GM12873 (cell line): ENCODE measurements at regions not wholly inside any gene's neighbourhood (a gene's known extent, or its start where the extent isn't known, plus 50 kb on each side); places are given as distances from the start of the nearest gene placed in this dataset.

ENCODE experiments used
- TF ChIP-seq, protein P1 (sequence below): IDR thresholded peaks from 2 replicates; pipeline ENCODE4 v1.5.1; 2012; ENCODE audit warnings: low read depth, mild to moderate bottlenecking, moderate library complexity, low read length, control low read depth; ENCODE audit not compliant: insufficient read depth; ENCODE audit errors: missing control alignments

DNA sequence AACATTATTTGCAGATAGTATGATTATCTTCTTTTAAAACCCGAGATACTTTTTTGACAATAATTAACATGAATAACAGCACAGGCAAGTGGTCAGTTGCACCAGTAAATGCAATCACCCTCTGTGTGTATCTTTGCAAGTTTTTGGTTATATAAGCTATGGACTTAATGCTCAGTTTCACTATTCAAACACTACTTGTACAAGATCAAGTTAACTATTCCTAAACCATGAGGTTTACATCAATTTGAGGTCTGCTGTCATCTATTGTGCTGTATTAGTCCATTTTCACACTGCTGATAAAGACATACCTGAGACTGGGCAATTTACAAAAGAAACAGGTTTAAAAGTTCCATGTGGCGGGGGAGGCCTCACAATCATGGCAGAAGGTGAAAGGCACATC lies 323.2 kb downstream of the NR4A2 start:
- TF ChIP-seq, protein P1, sequence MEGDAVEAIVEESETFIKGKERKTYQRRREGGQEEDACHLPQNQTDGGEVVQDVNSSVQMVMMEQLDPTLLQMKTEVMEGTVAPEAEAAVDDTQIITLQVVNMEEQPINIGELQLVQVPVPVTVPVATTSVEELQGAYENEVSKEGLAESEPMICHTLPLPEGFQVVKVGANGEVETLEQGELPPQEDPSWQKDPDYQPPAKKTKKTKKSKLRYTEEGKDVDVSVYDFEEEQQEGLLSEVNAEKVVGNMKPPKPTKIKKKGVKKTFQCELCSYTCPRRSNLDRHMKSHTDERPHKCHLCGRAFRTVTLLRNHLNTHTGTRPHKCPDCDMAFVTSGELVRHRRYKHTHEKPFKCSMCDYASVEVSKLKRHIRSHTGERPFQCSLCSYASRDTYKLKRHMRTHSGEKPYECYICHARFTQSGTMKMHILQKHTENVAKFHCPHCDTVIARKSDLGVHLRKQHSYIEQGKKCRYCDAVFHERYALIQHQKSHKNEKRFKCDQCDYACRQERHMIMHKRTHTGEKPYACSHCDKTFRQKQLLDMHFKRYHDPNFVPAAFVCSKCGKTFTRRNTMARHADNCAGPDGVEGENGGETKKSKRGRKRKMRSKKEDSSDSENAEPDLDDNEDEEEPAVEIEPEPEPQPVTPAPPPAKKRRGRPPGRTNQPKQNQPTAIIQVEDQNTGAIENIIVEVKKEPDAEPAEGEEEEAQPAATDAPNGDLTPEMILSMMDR: no peak

DNA sequence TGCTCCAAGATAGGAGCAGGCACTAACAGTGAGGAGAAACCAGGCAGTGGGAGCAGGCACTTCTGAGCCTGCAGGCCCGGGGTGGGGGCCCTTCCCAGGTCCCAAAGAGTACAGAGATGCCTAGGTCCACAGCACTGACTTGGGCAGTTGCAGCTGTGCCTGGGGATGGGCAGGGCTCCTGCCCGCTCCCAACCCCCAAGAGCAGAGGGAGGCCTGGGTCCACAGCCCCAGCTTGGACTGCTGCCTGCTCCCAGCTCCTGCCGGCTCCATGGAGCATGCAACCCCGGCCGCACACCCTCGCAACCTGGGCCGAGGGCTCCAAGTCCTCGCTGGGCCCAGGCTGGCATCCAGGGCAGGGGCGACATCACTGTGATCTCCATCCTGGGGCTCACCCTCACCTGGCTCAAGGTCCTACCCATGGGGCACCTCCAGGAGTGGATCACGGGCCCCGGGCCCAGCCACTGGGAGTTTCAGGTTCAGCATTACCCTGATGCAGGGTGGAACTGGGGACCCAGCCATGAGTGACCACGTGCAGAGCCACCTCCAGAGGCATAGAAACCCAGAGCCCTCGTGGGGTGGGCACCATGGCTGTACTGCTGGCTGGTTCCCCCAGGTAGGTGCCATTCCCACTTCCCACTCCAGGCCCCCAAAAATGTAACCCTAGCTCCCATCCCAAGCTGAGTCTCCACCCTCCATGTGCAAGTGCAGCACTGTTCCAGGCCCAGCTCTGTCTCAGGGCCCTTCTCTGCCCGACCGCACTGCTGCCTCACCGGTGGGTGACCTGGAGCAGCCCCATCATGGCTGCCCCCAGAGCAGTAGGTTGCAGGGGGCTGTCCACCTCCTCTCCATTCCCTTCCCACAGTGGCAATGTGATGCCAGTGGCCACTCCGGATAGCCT lies 325.6 kb downstream of the NR4A2 start:
- TF ChIP-seq, protein P1: no peak

DNA sequence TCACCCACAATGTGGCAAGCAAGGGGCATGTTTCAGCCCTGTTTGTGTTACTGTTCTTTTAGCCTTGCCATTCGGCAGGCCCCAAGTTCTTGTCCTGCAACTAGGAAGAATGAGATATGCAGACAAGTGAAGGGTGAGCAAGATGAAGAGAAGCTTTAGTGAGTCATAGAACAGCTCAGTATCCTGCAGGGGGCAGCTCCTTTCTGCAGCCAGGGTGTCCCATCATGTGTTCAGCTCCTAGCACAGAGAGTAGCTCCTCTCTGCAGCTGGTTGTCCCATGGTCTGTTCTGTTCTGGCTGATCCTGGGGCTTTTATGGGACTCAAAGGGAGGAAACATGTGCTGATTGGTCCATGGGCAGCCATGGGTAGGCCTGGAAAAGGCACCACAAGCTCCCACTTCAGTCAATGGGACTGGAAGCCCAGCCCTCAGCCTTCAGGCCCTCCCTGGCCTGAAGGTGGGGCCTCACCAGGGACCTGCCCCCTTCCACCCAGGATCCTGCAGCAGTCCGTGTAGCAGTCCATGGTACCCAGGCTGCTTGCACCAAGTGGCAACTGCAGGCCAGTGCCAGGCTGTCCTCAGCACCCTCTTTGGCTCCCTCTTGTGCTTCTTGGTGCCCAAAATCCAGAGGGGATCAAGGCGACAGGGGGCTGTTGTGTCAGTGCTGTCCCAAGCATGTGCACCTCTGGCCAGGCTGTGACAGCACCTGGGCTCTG lies 326.4 kb downstream of the NR4A2 start:
- TF ChIP-seq, protein P1: no peak

DNA sequence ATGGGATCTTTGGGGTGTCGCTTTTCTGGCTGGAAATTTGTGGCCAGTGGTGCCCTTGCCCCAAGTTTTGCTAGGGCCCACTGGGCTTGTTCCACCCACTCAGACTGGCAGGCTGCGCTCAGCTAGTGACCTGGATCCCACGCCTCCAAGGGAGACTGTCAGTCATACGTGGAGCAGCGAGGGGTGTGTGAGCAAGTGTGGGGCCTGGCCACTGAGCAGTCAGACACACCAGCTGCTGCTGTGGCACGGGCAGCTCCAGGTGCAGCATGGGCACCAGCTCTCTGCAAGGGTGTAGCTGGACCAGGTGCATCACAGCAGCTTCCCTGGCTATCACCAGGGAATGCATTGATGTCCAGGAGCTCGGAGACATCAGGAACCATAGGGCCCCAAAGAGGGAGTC lies 327.0 kb downstream of the NR4A2 start:
- TF ChIP-seq, protein P1: no peak

DNA sequence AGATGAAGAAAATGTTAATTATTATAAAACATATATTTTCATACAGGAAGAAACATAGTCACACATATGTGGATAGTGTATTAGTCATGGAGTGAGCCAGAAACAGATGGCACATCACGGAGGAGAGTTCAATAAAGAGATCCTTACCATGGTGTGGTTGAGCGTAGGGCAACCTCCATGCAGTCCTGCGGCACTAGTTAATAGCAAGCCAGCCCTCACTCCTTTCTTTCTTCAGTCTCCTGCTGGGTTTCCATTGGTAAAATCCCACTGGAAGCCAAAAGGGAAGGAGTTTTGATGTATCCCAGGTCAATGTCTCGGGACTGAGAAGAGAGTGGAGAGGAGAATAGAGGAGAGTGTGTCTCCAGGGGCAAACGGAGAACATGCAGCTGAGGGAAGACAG lies 328.1 kb downstream of the NR4A2 start:
- TF ChIP-seq, protein P1: no peak

DNA sequence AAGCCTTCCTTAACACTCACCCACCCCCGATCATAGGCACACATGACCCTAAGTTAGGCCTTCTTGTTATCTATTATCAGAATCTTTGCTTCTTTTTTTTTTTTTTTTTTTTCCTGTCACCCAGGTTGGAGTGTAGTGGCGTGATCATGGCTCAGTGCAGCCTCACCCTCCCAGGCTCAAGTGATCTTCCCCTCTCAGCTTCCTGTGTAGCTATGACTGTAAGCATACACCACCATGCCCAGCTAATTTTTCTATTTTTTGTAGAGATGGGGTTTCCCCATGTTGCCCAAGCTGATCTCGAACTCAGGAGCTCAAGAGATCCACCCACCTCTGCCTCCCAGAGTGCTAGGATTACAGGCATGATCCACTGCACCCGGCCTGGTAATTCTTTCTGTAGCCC lies 328.7 kb downstream of the NR4A2 start:
- TF ChIP-seq, protein P1: no peak

DNA sequence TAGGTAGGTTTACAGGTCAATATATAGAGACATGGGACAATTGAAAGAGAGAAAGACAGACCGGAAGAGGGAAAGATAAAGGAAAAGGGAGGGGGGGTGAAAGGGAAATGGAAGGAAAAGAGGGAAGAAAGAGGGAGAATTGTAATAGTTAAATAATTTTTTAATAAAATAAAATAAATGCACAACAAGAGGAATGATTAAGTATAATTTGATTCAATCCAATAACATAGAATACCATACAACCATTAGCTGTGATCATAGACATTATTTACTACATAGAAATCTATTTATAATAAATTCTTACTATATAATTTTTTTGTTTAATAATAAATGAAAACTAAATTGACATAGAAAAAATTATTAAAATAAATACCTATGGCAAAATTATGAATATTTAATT lies 330.7 kb downstream of the NR4A2 start:
- TF ChIP-seq, protein P1: no peak
